ENCODE measurements at regions not wholly inside any gene's neighbourhood (a gene's known extent, or its start where the extent isn't known, plus 50 kb on each side); places are given as distances from the start of the nearest gene placed in this dataset.

GRCh38 chr3:132904-133303, 63.7 kb upstream of the CHL1 start:
- H3K4me3 ChIP-seq (ENCODE audit: low read depth in 1 of 2, low read length in 2 of 2), result no peak overlapping the region
- no peak for TF ChIP-seq EZH2 (IDR thresholded peaks at IDR 0.05; ENCODE audit: borderline replicate concordance, low read depth, low read length, severe bottlenecking)
- TF ChIP-seq, protein P1, sequence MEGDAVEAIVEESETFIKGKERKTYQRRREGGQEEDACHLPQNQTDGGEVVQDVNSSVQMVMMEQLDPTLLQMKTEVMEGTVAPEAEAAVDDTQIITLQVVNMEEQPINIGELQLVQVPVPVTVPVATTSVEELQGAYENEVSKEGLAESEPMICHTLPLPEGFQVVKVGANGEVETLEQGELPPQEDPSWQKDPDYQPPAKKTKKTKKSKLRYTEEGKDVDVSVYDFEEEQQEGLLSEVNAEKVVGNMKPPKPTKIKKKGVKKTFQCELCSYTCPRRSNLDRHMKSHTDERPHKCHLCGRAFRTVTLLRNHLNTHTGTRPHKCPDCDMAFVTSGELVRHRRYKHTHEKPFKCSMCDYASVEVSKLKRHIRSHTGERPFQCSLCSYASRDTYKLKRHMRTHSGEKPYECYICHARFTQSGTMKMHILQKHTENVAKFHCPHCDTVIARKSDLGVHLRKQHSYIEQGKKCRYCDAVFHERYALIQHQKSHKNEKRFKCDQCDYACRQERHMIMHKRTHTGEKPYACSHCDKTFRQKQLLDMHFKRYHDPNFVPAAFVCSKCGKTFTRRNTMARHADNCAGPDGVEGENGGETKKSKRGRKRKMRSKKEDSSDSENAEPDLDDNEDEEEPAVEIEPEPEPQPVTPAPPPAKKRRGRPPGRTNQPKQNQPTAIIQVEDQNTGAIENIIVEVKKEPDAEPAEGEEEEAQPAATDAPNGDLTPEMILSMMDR (IDR thresholded peaks at IDR 0.05; ENCODE audit: borderline replicate concordance, extremely low read depth, low read length, poor library complexity, severe bottlenecking), result no peak
- no peaks in the 10 kb centered on the region for H3K9me3 ChIP-seq (ENCODE audit: insufficient read depth, low read length, severe bottlenecking)
- no peak overlapping the region for H3K27ac ChIP-seq (ENCODE audit: low read length)
- H3K4me2 ChIP-seq (ENCODE audit: insufficient read depth, low read length), result no peak overlapping the region
- no peak for DNase-seq
- ATAC-seq (ENCODE audit: insufficient read depth, low read depth), result no peak
- no peaks in the 10 kb centered on the region for H3K79me2 ChIP-seq (ENCODE audit: insufficient read depth, low read length)
- H4K20me1 ChIP-seq (ENCODE audit: insufficient read depth, low read length), result no peaks in the 10 kb centered on the region
- no peak overlapping the region for H3K9ac ChIP-seq (ENCODE audit: low read depth, low read length)
- no peaks in the 10 kb centered on the region for H3K4me1 ChIP-seq (ENCODE audit: insufficient read depth, low read length)
- H2AFZ ChIP-seq (ENCODE audit: low read depth, low read length), result no peak overlapping the region
- no peaks in the 10 kb centered on the region for H3K36me3 ChIP-seq (ENCODE audit: insufficient read depth, low read length)
- no peaks in the 10 kb centered on the region for H3K27me3 ChIP-seq (ENCODE audit: insufficient read depth, low read length, poor library complexity)

GRCh38 chr3:140748-141330, 55.7 kb upstream of the CHL1 start:
- H3K9ac ChIP-seq (ENCODE audit: low read depth, low read length), result no peak overlapping the region
- TF ChIP-seq, protein P1 (IDR thresholded peaks at IDR 0.05; ENCODE audit: borderline replicate concordance, extremely low read depth, low read length, poor library complexity, severe bottlenecking), result no peak
- no peak for TF ChIP-seq EZH2 (IDR thresholded peaks at IDR 0.05; ENCODE audit: borderline replicate concordance, low read depth, low read length, severe bottlenecking)
- no peaks in the 10 kb centered on the region for H3K9me3 ChIP-seq (ENCODE audit: insufficient read depth, low read length, severe bottlenecking)
- no peak overlapping the region for H2AFZ ChIP-seq (ENCODE audit: low read depth, low read length)
- ATAC-seq (ENCODE audit: insufficient read depth, low read depth) (no peak), DNase-seq (no peak)
- no peaks in the 10 kb centered on the region for H4K20me1 ChIP-seq (ENCODE audit: insufficient read depth, low read length)
- H3K4me3 ChIP-seq (ENCODE audit: low read depth in 1 of 2, low read length in 2 of 2), result no peak overlapping the region
- no peaks in the 10 kb centered on the region for H3K36me3 ChIP-seq (ENCODE audit: insufficient read depth, low read length)
- no peak overlapping the region for H3K27ac ChIP-seq (ENCODE audit: low read length)
- H3K79me2 ChIP-seq (ENCODE audit: insufficient read depth, low read length), result no peaks in the 10 kb centered on the region
- H3K27me3 ChIP-seq (ENCODE audit: insufficient read depth, low read length, poor library complexity), result no peaks in the 10 kb centered on the region
- no peaks in the 10 kb centered on the region for H3K4me1 ChIP-seq (ENCODE audit: insufficient read depth, low read length)
- H3K4me2 ChIP-seq (ENCODE audit: insufficient read depth, low read length), result no peak overlapping the region

Measured in DND-41 (cell line).